Heart left ventricle (tissue), 16 donors: ENCODE measurements at regions not wholly inside any gene's neighbourhood (a gene's known extent, or its start where the extent isn't known, plus 50 kb on each side); places are given as distances from the start of the nearest gene placed in this dataset.

Source experiments
- ATAC-seq, 4 donors: fragments of 200-7000 bp; cut with Tn5 transposase; one replicate each; pipeline ENCODE4 v1.9.1; 2020 to 2022; ENCODE audit warnings: moderate library complexity in 4 of 4, mild to moderate bottlenecking in 3 of 4, moderate number of reproducible peaks in 1 of 4
- DNase-seq, 5 donors: peaks; one replicate each; pipeline ENCODE4 v3.0.0-alpha.2; 2020
- H3K27ac ChIP-seq, 12 donors: fragments of 200-600 bp; sonication (generic) in 4 of 12; one replicate each; pipeline versions ENCODE4 v1.5.0 to v1.8.0; 2016 to 2022; ENCODE audit warnings: mild to moderate bottlenecking in 2 of 12
- H3K27me3 ChIP-seq, 9 donors: fragments of 200-600 bp; sonication (generic) in 2 of 9; one replicate each; pipeline versions ENCODE4 v1.5.1 to v1.8.0; 2016 to 2022; ENCODE audit warnings: mild to moderate bottlenecking in 3 of 9
- H3K36me3 ChIP-seq, 9 donors: fragments of 200-600 bp; sonication (generic) in 2 of 9; one replicate each; pipeline versions ENCODE4 v1.5.0 to v1.8.0; 2018 to 2022; ENCODE audit warnings: mild to moderate bottlenecking in 2 of 9
- H3K4me1 ChIP-seq, 12 donors: fragments of 200-600 bp; sonication (generic) in 4 of 12; one replicate each; pipeline versions ENCODE4 v1.5.0 to v1.8.0; 2016 to 2022; ENCODE audit warnings: mild to moderate bottlenecking in 3 of 12
- H3K4me3 ChIP-seq, 12 donors: fragments of 200-600 bp; sonication (generic) in 4 of 12; one replicate each; pipeline versions ENCODE4 v1.5.0 to v1.8.0; 2017 to 2022; ENCODE audit warnings: mild to moderate bottlenecking in 9 of 12, moderate library complexity in 4 of 12
- H3K9me3 ChIP-seq, 12 donors: fragments of 200-600 bp; sonication (generic) in 4 of 12; one replicate each; pipeline versions ENCODE4 v1.5.0 to v1.8.0; 2016 to 2022; ENCODE audit warnings: mild to moderate bottlenecking in 1 of 12
- CTCF ChIP-seq, 12 donors: fragments of 200-600 bp; sonication (generic) in 4 of 12; IDR thresholded peaks; one replicate each; pipeline versions ENCODE4 v1.5.0 to v1.8.0; 2018 to 2022; ENCODE audit warnings: antibody characterized with exemption in 12 of 12, mild to moderate bottlenecking in 5 of 12
- POLR2A ChIP-seq, 2 donors: fragments of 450-650 bp; IDR thresholded peaks; one replicate each; pipeline ENCODE4 v1.6.1; 2017; ENCODE audit warnings: antibody characterized with exemption in 2 of 2, mild to moderate bottlenecking in 2 of 2, moderate library complexity in 2 of 2
- WGBS, 4 donors: extraction: QIAGEN DNeasy Blood & Tissue Kit in 2 of 4; methylation state at CpG; one replicate each; pipeline versions ENCODE4 v1.1.5 to v1.1.7; 2013 to 2018; 5-methylcytosine and 5-hydroxymethylcytosine counted together
- intact Hi-C, 10 donors: fragments of 100-400 bp; cut with DNase I; formaldehyde crosslinking; loops; one replicate each; pipeline versions ENCODE4 v1.11.1 to v1.14.2; 2022
- donor health status: ischemic (EF 13 %, LVEDD 7.1; RV severe dilation, severe dysfunction).
- donor health status: healthy with polysubstance abuse.
- donor health status: DM: no; HTN: yes; CAD: no.
- donor health status: DM: no; HTN: no; CAD: no.
- donor health status: ischemic (EF 25% LVEDD 6.9; RV normal size, moderate dysfunction).
- donor health status: ischemic (EF 25% LVEDD 5.7; RV mildly dilated, moderate dysfunction).
- donor health status: healthy.
- donor health status: DM: yes; HTN: yes; CAD: no.
- donor health status: ischemic (EF 35%, LVEDD 5.7; RV mildly dilated, moderate dysfunction).
- donor health status: nonischemic (EF 11% LVEDD 7.7; RV severe dilation, severe dysfunction).
- donor health status: DM: yes; HTN: yes; CAD: no.
- donor health status: PGD.
- donor health status: ischemic (EF 29% LVEDD 5.4; RV normal size, mild dysfunction).
- donor health status: nonischemic (EF 23%, LVEDD 6.1; RV moderate dilation, normal function).

DNA sequence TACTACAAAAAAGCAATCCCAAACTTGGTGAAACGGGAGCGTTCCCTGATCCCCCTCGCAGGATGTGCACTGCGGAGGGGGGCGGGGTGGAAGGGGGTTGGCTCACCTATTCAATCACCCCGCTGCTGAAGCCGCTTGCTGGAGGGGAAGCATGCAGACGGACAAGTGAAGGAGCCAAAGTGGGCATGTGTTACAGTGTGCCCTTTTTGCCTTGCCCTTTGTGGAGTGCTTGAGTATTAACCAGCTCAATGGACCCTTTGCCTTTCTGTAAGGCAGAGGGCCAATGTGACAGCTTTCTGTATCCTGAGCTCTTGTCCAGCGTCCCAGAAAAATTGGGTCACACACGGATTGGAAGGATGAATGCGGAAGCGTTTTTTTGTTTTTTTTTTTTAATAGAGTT lies 348.9 kb upstream of the NPSR1 start:
- no peak for DNase-seq
- intact Hi-C loops, result no loop called here

GRCh38 chr7:34309584-34309983 lies 348.4 kb upstream of the NPSR1 start:
- intact Hi-C loops, result no loop called here
- Histone ChIP-seq H3K27ac (no peak overlapping the region), H3K4me3 (no peak overlapping the region), H3K36me3 (no peaks in the 10 kb centered on the region), H3K9me3 (peaks cover 0 to 21% (median 8%) of the 10 kb centered on the region in 12 donors), H3K27me3 (no peaks in the 10 kb centered on the region), H3K4me1 (no peaks in the 10 kb centered on the region)
- 95 to 97% (median 96%) methylated on average over 19 of the region's 19 CpGs for WGBS, 4 donors
- no peak for TF ChIP-seq CTCF (IDR thresholded peaks at IDR 0.05)
- DNase-seq, result no peak
- no peak for ATAC-seq

More for the DNA sequence above, 348.9 kb upstream of the NPSR1 start:
- Histone ChIP-seq H3K9me3 (peaks cover 0 to 21% (median 8%) of the 10 kb centered on the region in 12 donors), H3K4me1 (no peaks in the 10 kb centered on the region), H3K4me3 (no peak overlapping the region), H3K36me3 (no peaks in the 10 kb centered on the region), H3K27me3 (no peaks in the 10 kb centered on the region), H3K27ac (no peak overlapping the region)
- ATAC-seq, result no peak
- 93 to 97% (median 94%) methylated on average over 12 of the region's 12 CpGs for WGBS, 4 donors
- TF ChIP-seq POLR2A (IDR thresholded peaks at IDR 0.05) (no peak), CTCF (IDR thresholded peaks at IDR 0.05) (no peak)

GRCh38 chr7:34311591-34311990 lies 346.4 kb upstream of the NPSR1 start:
- Histone ChIP-seq H3K4me3 (no peak overlapping the region), H3K9me3 (peaks cover 0 to 21% (median 8%) of the 10 kb centered on the region in 12 donors), H3K36me3 (no peaks in the 10 kb centered on the region), H3K27me3 (no peaks in the 10 kb centered on the region), H3K4me1 (no peaks in the 10 kb centered on the region), H3K27ac (no peak overlapping the region)
- TF ChIP-seq POLR2A (IDR thresholded peaks at IDR 0.05) (no peak), CTCF (IDR thresholded peaks at IDR 0.05) (no peak)
- ATAC-seq (no peak), DNase-seq (no peak)
- intact Hi-C loops, result loop anchor here in 2 of 10 donors (10.0 kb wide), 2 partner anchors 113 to 283 kb away; no protein-coding TSS in a partner anchor
- 61 to 72% (median 71%) methylated on average over 3 of the region's 3 CpGs for WGBS, 4 donors

- no peak for DNase-seq
- H3K27me3 ChIP-seq, result no peaks in the 10 kb centered on the region
- H3K4me1 ChIP-seq, result no peaks in the 10 kb centered on the region
- WGBS, 4 donors, result 83 to 89% (median 85%) methylated on average over 3 of the region's 3 CpGs
- H3K36me3 ChIP-seq, result no peaks in the 10 kb centered on the region
- peaks cover 0 to 21% (median 8%) of the 10 kb centered on the region in 12 donors for H3K9me3 ChIP-seq
- no peak for ATAC-seq
- no peak for TF ChIP-seq CTCF (IDR thresholded peaks at IDR 0.05)
- no peak for TF ChIP-seq POLR2A (IDR thresholded peaks at IDR 0.05)
- no peak overlapping the region for H3K27ac ChIP-seq
- H3K4me3 ChIP-seq, result no peak overlapping the region
- intact Hi-C loops, result loop anchor here in 2 of 10 donors (10.0 kb wide), 2 partner anchors 112 to 282 kb away; no protein-coding TSS in a partner anchor
These were observed 345.4 kb upstream of the NPSR1 start for GRCh38 chr7:34312624-34313023.
